ENCODE measurements at regions not wholly inside any gene's neighbourhood (a gene's known extent, or its start where the extent isn't known, plus 50 kb on each side); places are given as distances from the start of the nearest gene placed in this dataset.

DNA sequence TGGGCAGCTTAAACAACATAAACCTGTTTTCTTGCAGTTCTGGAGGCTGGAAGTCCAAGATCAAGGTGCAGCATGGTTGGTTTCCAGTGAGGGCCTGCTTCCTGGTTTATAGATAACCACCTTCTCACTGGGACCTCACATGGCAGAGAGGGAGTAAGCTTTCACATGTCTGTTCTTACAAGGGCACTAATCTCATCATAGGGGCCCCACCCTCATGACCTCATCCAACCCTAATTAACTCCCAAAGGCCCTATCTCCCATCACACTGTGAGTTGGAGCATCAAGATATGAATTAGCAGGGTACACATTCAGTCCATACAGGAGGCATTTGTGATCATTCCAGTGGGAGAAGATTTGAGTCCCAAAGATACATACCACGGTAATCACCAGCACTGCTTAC, 50.5 kb upstream of the GRIN2A start:
- TF ChIP-seq, protein P1, sequence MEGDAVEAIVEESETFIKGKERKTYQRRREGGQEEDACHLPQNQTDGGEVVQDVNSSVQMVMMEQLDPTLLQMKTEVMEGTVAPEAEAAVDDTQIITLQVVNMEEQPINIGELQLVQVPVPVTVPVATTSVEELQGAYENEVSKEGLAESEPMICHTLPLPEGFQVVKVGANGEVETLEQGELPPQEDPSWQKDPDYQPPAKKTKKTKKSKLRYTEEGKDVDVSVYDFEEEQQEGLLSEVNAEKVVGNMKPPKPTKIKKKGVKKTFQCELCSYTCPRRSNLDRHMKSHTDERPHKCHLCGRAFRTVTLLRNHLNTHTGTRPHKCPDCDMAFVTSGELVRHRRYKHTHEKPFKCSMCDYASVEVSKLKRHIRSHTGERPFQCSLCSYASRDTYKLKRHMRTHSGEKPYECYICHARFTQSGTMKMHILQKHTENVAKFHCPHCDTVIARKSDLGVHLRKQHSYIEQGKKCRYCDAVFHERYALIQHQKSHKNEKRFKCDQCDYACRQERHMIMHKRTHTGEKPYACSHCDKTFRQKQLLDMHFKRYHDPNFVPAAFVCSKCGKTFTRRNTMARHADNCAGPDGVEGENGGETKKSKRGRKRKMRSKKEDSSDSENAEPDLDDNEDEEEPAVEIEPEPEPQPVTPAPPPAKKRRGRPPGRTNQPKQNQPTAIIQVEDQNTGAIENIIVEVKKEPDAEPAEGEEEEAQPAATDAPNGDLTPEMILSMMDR (IDR thresholded peaks at IDR 0.05), result no peak

DNA sequence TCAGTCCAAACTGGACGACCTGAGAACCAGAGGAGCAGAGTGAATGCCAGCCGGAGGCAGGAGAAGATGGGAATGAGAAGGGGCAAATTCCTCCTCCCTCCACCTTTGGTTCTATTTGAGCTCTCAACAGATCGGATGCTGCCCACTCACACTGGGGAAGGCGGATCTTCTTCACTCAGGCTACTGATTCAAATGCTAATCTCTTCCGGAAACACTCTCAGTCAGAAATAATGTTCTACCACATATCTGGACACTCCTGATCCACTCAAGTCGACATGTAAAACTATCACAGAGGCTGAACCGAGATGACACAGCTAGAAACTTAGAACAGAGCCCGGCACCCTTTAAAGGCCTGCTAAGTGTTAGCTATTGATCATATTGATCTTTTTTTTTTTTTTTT, 57.4 kb upstream of the GRIN2A start:
- TF ChIP-seq, protein P1 (IDR thresholded peaks at IDR 0.05), result no peak

DNA sequence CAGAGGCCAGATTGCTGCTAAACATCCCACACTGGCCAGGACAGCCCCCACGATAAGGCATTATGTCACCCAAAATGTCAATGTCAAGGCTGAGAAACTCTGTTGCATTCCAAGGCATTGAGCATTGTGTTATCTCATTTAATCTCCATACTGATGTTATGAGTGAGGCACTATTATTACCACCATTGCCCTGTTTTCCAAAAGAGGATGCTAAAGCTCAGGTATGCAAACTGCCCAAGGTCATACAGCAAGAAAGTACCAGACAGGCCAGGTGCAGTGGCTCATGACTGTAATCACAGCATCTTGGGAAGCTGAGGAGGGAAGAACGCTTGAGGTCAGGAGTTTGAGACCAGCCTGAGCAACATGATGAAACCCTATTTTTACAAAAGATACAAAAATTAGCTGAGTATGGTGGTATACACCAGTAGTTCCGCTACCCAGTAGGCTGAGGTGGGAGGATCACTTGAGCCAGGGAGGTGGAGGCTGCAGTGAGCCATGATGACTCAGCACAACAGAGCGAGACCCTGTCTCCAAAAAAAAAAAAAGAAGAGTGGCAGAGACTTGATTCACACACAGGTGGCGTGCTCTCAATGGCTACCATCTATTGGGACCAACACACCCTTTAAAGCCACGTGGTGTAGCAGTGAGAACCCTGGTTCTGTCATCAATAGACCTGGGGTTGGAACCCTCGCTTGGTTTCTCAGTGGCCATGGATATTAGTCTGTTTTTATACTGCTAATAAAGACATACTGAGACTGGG, 58.8 kb upstream of the GRIN2A start:
- TF ChIP-seq, protein P1 (IDR thresholded peaks at IDR 0.05), result no peak

DNA sequence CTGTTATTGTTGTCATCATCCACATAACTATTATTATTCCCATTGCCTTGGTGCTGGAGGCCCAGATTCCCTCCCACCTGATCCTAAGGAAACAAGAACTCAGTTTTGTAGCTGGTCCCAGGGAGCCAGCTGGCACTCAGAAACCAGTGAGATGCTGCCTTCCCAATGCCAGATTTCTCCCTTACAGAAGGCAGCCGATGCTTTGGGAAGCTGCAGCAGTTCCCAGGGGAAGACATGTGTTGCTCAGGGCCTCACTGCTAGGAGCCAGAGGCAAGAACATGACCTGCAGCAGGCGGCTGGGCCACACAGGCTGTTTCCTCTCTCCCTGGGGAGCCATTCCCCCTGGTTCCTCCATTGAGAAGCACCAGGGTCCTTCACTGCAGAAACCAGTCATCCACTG, 59.9 kb upstream of the GRIN2A start:
- TF ChIP-seq, protein P1 (IDR thresholded peaks at IDR 0.05), result no peak

DNA sequence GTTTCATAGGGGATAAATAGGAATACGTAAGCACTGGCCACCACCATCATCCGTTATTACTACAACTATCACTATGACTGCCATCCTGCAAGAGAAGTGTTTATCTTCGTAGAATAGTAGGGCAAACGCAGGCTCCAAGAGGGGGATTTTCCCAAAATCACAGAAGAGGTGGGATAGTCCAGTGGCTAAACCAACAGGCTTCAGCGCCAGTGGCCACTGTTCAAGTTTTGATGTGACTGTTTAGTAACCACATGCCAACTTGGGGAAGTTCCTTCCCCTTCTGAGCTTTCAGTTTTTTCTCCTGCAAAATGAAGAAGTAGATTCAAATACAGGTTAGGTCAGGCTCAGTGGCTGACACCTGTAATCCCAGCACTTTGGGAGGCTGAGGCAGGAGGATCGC, 60.7 kb upstream of the GRIN2A start:
- TF ChIP-seq, protein P1 (IDR thresholded peaks at IDR 0.05), result no peak

DNA sequence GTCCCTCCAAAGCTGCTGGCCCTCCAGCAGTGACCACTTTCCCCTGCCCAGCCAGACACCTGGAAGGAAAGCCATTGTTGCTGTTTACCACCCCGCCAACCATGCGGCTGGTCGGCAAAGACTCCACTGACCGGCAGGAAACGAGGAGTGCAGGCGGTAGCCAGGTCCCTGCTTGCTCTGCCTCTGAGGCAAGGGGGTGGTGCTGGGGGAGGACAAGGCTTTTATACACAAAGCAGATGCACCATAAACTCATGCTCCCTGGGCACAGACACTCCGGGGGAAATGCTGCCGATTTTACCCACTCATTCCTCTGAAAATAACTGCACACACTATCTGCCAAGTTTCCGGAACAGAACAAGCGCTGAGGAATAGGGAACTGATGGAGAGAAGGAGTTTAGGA, 62.8 kb upstream of the GRIN2A start:
- TF ChIP-seq, protein P1 (IDR thresholded peaks at IDR 0.05), result no peak

DNA sequence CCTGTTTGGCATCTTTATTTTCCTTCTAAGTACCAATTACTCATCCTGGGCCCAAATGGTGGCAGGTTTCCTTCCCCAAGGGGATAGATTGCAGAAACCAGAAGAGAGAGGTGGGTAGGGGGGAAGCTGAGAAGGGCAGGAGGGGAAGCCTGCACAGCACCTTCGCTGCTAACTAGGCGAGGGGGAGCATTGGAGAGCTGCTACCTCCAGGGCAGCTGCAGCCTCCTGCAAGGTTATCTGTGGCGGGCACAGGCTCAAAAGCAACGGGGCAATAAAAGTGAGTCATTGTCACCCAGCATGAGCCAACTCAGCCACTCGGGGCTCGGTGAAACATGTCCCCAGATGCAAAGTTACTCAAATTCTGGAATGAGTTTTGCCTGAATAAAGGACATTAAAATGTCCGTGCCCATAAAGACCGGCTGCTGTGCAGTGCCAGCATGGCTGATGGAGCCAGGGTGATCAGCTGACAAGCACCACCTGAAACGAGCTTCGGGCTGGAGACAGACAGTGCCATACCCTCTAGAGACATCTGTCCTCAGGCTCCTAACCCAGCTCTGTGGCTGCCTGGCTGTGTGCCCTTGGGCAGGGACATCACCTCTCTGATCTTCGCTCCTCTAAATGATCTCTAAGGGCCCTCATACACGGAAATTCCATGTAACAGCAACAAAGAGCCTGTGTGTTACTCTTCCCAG, 68.1 kb upstream of the GRIN2A start:
- TF ChIP-seq, protein P1 (IDR thresholded peaks at IDR 0.05), result no peak

Data from LNCAP (cell line).